Stimulated activated memory B cell treated with anti-CD40 and anti-IgM and Interleukin-4, amounts not matched to agents 10 μg/mL and 1 μg/mL and 100 μg/mL, for 72 hours (primary cell): ENCODE measurements at regions not wholly inside any gene's neighbourhood (a gene's known extent, or its start where the extent isn't known, plus 50 kb on each side); places are given as distances from the start of the nearest gene placed in this dataset.

Experiments used
- ATAC-seq: fragments of 150-1000 bp; cut with Tn5 transposase; 2 replicates; pipeline ENCODE4 v1.10.0; 2021
- H3K27ac Mint-ChIP-seq: one replicate; pipeline ENCODE4 v1.8.0; 2022; ENCODE audit warnings: mild to moderate bottlenecking, mixed read lengths
- H3K27me3 Mint-ChIP-seq: one replicate; pipeline ENCODE4 v1.8.0; 2022; ENCODE audit warnings: mixed read lengths
- H3K36me3 Mint-ChIP-seq: one replicate; pipeline ENCODE4 v1.8.0; 2022; ENCODE audit warnings: mixed read lengths
- H3K4me1 Mint-ChIP-seq: one replicate; pipeline ENCODE4 v1.8.0; 2022; ENCODE audit warnings: mixed read lengths
- H3K4me3 Mint-ChIP-seq: one replicate; pipeline ENCODE4 v1.8.0; 2022; ENCODE audit warnings: mild to moderate bottlenecking, moderate library complexity, mixed read lengths
- H3K9me3 Mint-ChIP-seq: one replicate; pipeline ENCODE4 v1.8.0; 2022; ENCODE audit warnings: mixed read lengths

GRCh38 chr10:24046060-24046459 lies 162.9 kb upstream of the KIAA1217 start:
- no peaks in the 10 kb centered on the region for H3K27me3 Mint-ChIP-seq
- H3K4me3 Mint-ChIP-seq, result no peak overlapping the region
- no peak overlapping the region for H3K27ac Mint-ChIP-seq
- H3K36me3 Mint-ChIP-seq, result no peaks in the 10 kb centered on the region
- no peak for ATAC-seq
- H3K4me1 Mint-ChIP-seq, result no peaks in the 10 kb centered on the region
- H3K9me3 Mint-ChIP-seq, result peaks cover 6% of the 10 kb centered on the region

- no peaks in the 10 kb centered on the region for H3K4me1 Mint-ChIP-seq
- H3K27ac Mint-ChIP-seq, result no peak overlapping the region
- H3K36me3 Mint-ChIP-seq, result no peaks in the 10 kb centered on the region
- H3K9me3 Mint-ChIP-seq, result peaks cover 9% of the 10 kb centered on the region
- ATAC-seq, result no peak
- H3K4me3 Mint-ChIP-seq, result no peak overlapping the region
- H3K27me3 Mint-ChIP-seq, result no peaks in the 10 kb centered on the region
Measured at GRCh38 chr10:24047176-24047575, 161.8 kb upstream of the KIAA1217 start.

GRCh38 chr10:24054421-24054820 lies 154.5 kb upstream of the KIAA1217 start:
- H3K4me3 Mint-ChIP-seq, result no peak overlapping the region
- H3K27ac Mint-ChIP-seq, result no peak overlapping the region
- H3K36me3 Mint-ChIP-seq, result no peaks in the 10 kb centered on the region
- peaks cover 12% of the 10 kb centered on the region for H3K9me3 Mint-ChIP-seq
- H3K4me1 Mint-ChIP-seq, result no peaks in the 10 kb centered on the region
- ATAC-seq, result no peak
- H3K27me3 Mint-ChIP-seq, result no peaks in the 10 kb centered on the region

GRCh38 chr10:24080207-24080606 lies 128.7 kb upstream of the KIAA1217 start:
- no peaks in the 10 kb centered on the region for H3K27me3 Mint-ChIP-seq
- no peak overlapping the region for H3K4me3 Mint-ChIP-seq

GRCh38 chr10:24086296-24087086 lies 122.4 kb upstream of the KIAA1217 start:
- Mint-ChIP-seq H3K27ac (no peak overlapping the region), H3K27me3 (no peaks in the 10 kb centered on the region), H3K4me1 (no peaks in the 10 kb centered on the region), H3K36me3 (no peaks in the 10 kb centered on the region), H3K9me3 (peaks cover 3% of the 10 kb centered on the region), H3K4me3 (no peak overlapping the region)
- no peak for ATAC-seq

More at GRCh38 chr10:24080207-24080606, 128.7 kb upstream of the KIAA1217 start:
- no peaks in the 10 kb centered on the region for H3K36me3 Mint-ChIP-seq
- no peak overlapping the region for H3K27ac Mint-ChIP-seq
- no peak for ATAC-seq
- H3K9me3 Mint-ChIP-seq, result peaks cover 3% of the 10 kb centered on the region
- no peaks in the 10 kb centered on the region for H3K4me1 Mint-ChIP-seq

GRCh38 chr10:24091256-24091655 lies 117.7 kb upstream of the KIAA1217 start:
- H3K27me3 Mint-ChIP-seq, result no peaks in the 10 kb centered on the region
- H3K9me3 Mint-ChIP-seq, result peaks cover 8% of the 10 kb centered on the region
- no peak overlapping the region for H3K27ac Mint-ChIP-seq
- no peak for ATAC-seq
- H3K4me3 Mint-ChIP-seq, result no peak overlapping the region
- H3K36me3 Mint-ChIP-seq, result no peaks in the 10 kb centered on the region
- H3K4me1 Mint-ChIP-seq, result no peaks in the 10 kb centered on the region

- no peak overlapping the region for H3K27ac Mint-ChIP-seq
- no peak overlapping the region for H3K4me3 Mint-ChIP-seq
- H3K27me3 Mint-ChIP-seq, result no peaks in the 10 kb centered on the region
- H3K4me1 Mint-ChIP-seq, result no peaks in the 10 kb centered on the region
- ATAC-seq, result no peak
- no peaks in the 10 kb centered on the region for H3K36me3 Mint-ChIP-seq
- H3K9me3 Mint-ChIP-seq, result peaks cover 8% of the 10 kb centered on the region
Measured at GRCh38 chr10:24096281-24096680, 112.7 kb upstream of the KIAA1217 start.

- ATAC-seq, result no peak
- Mint-ChIP-seq H3K4me3 (no peak overlapping the region), H3K27me3 (no peaks in the 10 kb centered on the region), H3K9me3 (peaks cover 3% of the 10 kb centered on the region), H3K27ac (no peak overlapping the region), H3K4me1 (no peaks in the 10 kb centered on the region), H3K36me3 (no peaks in the 10 kb centered on the region)
Measured at GRCh38 chr10:24097751-24098207, 111.2 kb upstream of the KIAA1217 start.

- Mint-ChIP-seq H3K9me3 (peaks cover 13% of the 10 kb centered on the region), H3K4me3 (no peak overlapping the region), H3K4me1 (no peaks in the 10 kb centered on the region), H3K27me3 (no peaks in the 10 kb centered on the region), H3K36me3 (no peaks in the 10 kb centered on the region), H3K27ac (no peak overlapping the region)
- ATAC-seq, result no peak
Measured at GRCh38 chr10:24104895-24105294, 104.0 kb upstream of the KIAA1217 start.

- no peak for ATAC-seq
- H3K36me3 Mint-ChIP-seq, result no peaks in the 10 kb centered on the region
Measured at GRCh38 chr10:24113901-24114300, 95.0 kb upstream of the KIAA1217 start.

GRCh38 chr10:24114556-24114955 lies 94.4 kb upstream of the KIAA1217 start:
- Mint-ChIP-seq H3K4me3 (no peak overlapping the region), H3K36me3 (no peaks in the 10 kb centered on the region), H3K27ac (no peak overlapping the region), H3K9me3 (peaks cover under 1% of the 10 kb centered on the region), H3K27me3 (no peaks in the 10 kb centered on the region), H3K4me1 (no peaks in the 10 kb centered on the region)
- ATAC-seq, result no peak

More at GRCh38 chr10:24113901-24114300, 95.0 kb upstream of the KIAA1217 start:
- no peaks in the 10 kb centered on the region for H3K27me3 Mint-ChIP-seq
- no peak overlapping the region for H3K4me3 Mint-ChIP-seq
- no peak overlapping the region for H3K27ac Mint-ChIP-seq
- H3K4me1 Mint-ChIP-seq, result no peaks in the 10 kb centered on the region
- H3K9me3 Mint-ChIP-seq, result peaks cover 4% of the 10 kb centered on the region

- ATAC-seq, result no peak
- Mint-ChIP-seq H3K4me3 (no peak overlapping the region), H3K36me3 (no peaks in the 10 kb centered on the region), H3K27ac (no peak overlapping the region), H3K27me3 (no peaks in the 10 kb centered on the region), H3K9me3 (no peaks in the 10 kb centered on the region), H3K4me1 (no peaks in the 10 kb centered on the region)
Measured at GRCh38 chr10:24115403-24115802, 93.5 kb upstream of the KIAA1217 start.

GRCh38 chr10:24118246-24118645 lies 90.7 kb upstream of the KIAA1217 start:
- ATAC-seq, result no peak
- peaks cover 2% of the 10 kb centered on the region for H3K9me3 Mint-ChIP-seq
- H3K27me3 Mint-ChIP-seq, result no peaks in the 10 kb centered on the region
- H3K4me1 Mint-ChIP-seq, result no peaks in the 10 kb centered on the region
- no peak overlapping the region for H3K4me3 Mint-ChIP-seq
- no peak overlapping the region for H3K27ac Mint-ChIP-seq
- H3K36me3 Mint-ChIP-seq, result no peaks in the 10 kb centered on the region

GRCh38 chr10:24119896-24120295 lies 89.0 kb upstream of the KIAA1217 start:
- Mint-ChIP-seq H3K4me3 (no peak overlapping the region), H3K9me3 (peaks cover 2% of the 10 kb centered on the region), H3K36me3 (no peaks in the 10 kb centered on the region), H3K27me3 (no peaks in the 10 kb centered on the region), H3K4me1 (no peaks in the 10 kb centered on the region), H3K27ac (no peak overlapping the region)
- no peak for ATAC-seq

- Mint-ChIP-seq H3K36me3 (no peaks in the 10 kb centered on the region), H3K4me3 (no peak overlapping the region), H3K4me1 (no peaks in the 10 kb centered on the region), H3K9me3 (peaks cover 5% of the 10 kb centered on the region), H3K27ac (no peak overlapping the region), H3K27me3 (no peaks in the 10 kb centered on the region)
- no peak for ATAC-seq
Measured at GRCh38 chr10:24120646-24121045, 88.3 kb upstream of the KIAA1217 start.

- Mint-ChIP-seq H3K4me1 (no peaks in the 10 kb centered on the region), H3K36me3 (no peaks in the 10 kb centered on the region), H3K27ac (no peak overlapping the region), H3K27me3 (no peaks in the 10 kb centered on the region), H3K4me3 (no peak overlapping the region), H3K9me3 (peaks cover 2% of the 10 kb centered on the region)
- no peak for ATAC-seq
Measured at GRCh38 chr10:24127516-24127915, 81.4 kb upstream of the KIAA1217 start.
